Endothelial cell of umbilical vein (primary cell): ENCODE measurements at regions not wholly inside any gene's neighbourhood (a gene's known extent, or its start where the extent isn't known, plus 50 kb on each side); places are given as distances from the start of the nearest gene placed in this dataset.

Experiments used
- BruUV-seq: library from RNA; stranded (reverse); fragments of 400-500 nt; replicated peaks from 2 replicates; lab custom pipeline; 2021; lab: Mats Ljungman, UMichigan
- CTCF ChIA-PET: fragments of 300-600, 350-600 bp; sonication (Branson Sonifier 250); formaldehyde crosslinking; loops from one replicate; lab custom pipeline; 2021; ENCODE audit warnings: antibody characterized with exemption, inconsistent platforms; lab: Charles Lee
- POLR2A ChIA-PET: fragments of 300-600, 350-600 bp; sonication (Branson Sonifier 250); formaldehyde crosslinking; loops from one replicate; lab custom pipeline; 2021; ENCODE audit warnings: antibody characterized with exemption, inconsistent platforms; lab: Charles Lee
- DNase-seq: peaks from one replicate; pipeline ENCODE4 v3.0.0-alpha.2; 2011; ENCODE audit warnings: low read depth, low spot score
- FAIRE-seq: peaks from 2 replicates; lab custom pipeline; 2011; peaks lifted over from hg19 to GRCh38; lab: Jason Lieb, UNC
- H2AFZ ChIP-seq: 2 replicates; pipeline ENCODE4 v1.6.0; 2012; ENCODE audit warnings: low read depth, low read length, control low read depth, inconsistent platforms
- H3K27ac ChIP-seq: 2 replicates; pipeline ENCODE4 v1.5.1; 2011; ENCODE audit warnings: low read depth, mild to moderate bottlenecking, control low read depth, low read length, moderate library complexity; ENCODE audit not compliant: insufficient read depth
- H3K27me3 ChIP-seq, 2 experiments: 2 replicates each; pipeline versions ENCODE4 v1.6.0 to v1.6.1; 2011; ENCODE audit warnings: low read length in 2 of 2, mixed read lengths in 1 of 2; ENCODE audit not compliant: control insufficient read depth in 2 of 2, insufficient read depth in 2 of 2
- H3K36me3 ChIP-seq, 2 experiments: 2 replicates in 1 of 2; 3 replicates in 1 of 2; pipeline ENCODE4 v1.5.1; 2011; ENCODE audit warnings: low read length in 2 of 2, mild to moderate bottlenecking in 1 of 2, moderate library complexity in 1 of 2; ENCODE audit not compliant: control insufficient read depth in 2 of 2, insufficient read depth in 2 of 2; ENCODE audit errors: extremely low read depth in 1 of 2
- H3K4me1 ChIP-seq: 3 replicates; pipeline ENCODE4 v1.5.1; 2011; ENCODE audit warnings: mild to moderate bottlenecking, low read length; ENCODE audit not compliant: control insufficient read depth, insufficient read depth; ENCODE audit errors: extremely low read depth
- H3K4me2 ChIP-seq: 2 replicates; pipeline ENCODE4 v1.6.1; 2011; ENCODE audit warnings: low read length, control low read depth, mixed read lengths; ENCODE audit not compliant: insufficient read depth
- H3K4me3 ChIP-seq, 3 experiments: fragments of 200-600 bp in 1 of 3; sonication (generic), shearing (Covaris generic) in 1 of 3; replicated peaks in 1 of 3; 2 replicates each; pipeline ENCODE4 v1.5.1; 2011 to 2016; ENCODE audit warnings: control low read depth in 3 of 3, low read length in 3 of 3, mild to moderate bottlenecking in 2 of 3, inconsistent platforms in 1 of 3, low read depth in 1 of 3, moderate library complexity in 1 of 3; ENCODE audit not compliant: insufficient read depth in 1 of 3
- H3K79me2 ChIP-seq: 2 replicates; pipeline ENCODE4 v1.6.0; 2012; ENCODE audit warnings: low read length, inconsistent platforms; ENCODE audit not compliant: control insufficient read depth, insufficient read depth
- H3K9ac ChIP-seq: replicated peaks from 2 replicates; pipeline ENCODE3; 2011; ENCODE audit warnings: low read length, control low read depth; ENCODE audit not compliant: insufficient read depth; ENCODE audit errors: extremely low read depth
- H3K9me1 ChIP-seq: replicated peaks from 3 replicates; pipeline ENCODE4 v1.6.0; 2011; ENCODE audit warnings: mild to moderate bottlenecking, low read length; ENCODE audit not compliant: control insufficient read depth, insufficient read depth; ENCODE audit errors: extremely low read depth
- H3K9me3 ChIP-seq: replicated peaks from 2 replicates; pipeline ENCODE4 v1.5.1; 2012; ENCODE audit warnings: low read length, inconsistent platforms; ENCODE audit not compliant: control insufficient read depth, insufficient read depth
- H4K20me1 ChIP-seq: replicated peaks from 2 replicates; pipeline ENCODE3; 2011; ENCODE audit warnings: mild to moderate bottlenecking, low read length; ENCODE audit not compliant: control insufficient read depth, insufficient read depth; ENCODE audit errors: extremely low read depth
- CTCF ChIP-seq, 2 donors: IDR thresholded peaks; 1 replicate in 1 of 2; 2 replicates in 1 of 2; pipeline ENCODE4 v1.5.1; 2011; ENCODE audit warnings: low read length in 2 of 2, mild to moderate bottlenecking in 2 of 2, moderate library complexity in 2 of 2, control low read depth in 1 of 2, inconsistent platforms in 1 of 2, low read depth in 1 of 2; ENCODE audit not compliant: insufficient read depth in 1 of 2; ENCODE audit errors: extremely low read depth in 1 of 2
- EZH2 ChIP-seq: IDR thresholded peaks from 2 replicates; pipeline ENCODE4 v1.6.1; 2012; ENCODE audit warnings: borderline replicate concordance, low read depth, mild to moderate bottlenecking, moderate library complexity, low read length, inconsistent platforms; ENCODE audit not compliant: severe bottlenecking
- FOS ChIP-seq: IDR thresholded peaks from 2 replicates; pipeline ENCODE4 v1.6.1; 2011; ENCODE audit warnings: mild to moderate bottlenecking, low read length, moderate library complexity, borderline replicate concordance; ENCODE audit not compliant: insufficient read depth
- GATA2 ChIP-seq: IDR thresholded peaks from 2 replicates; pipeline ENCODE4 v1.7.0; 2011; ENCODE audit warnings: low read depth, mild to moderate bottlenecking, moderate library complexity, mixed read lengths, low read length; ENCODE audit not compliant: insufficient read length, insufficient read depth
- JUN ChIP-seq: IDR thresholded peaks from 2 replicates; pipeline ENCODE4 v1.6.1; 2011; ENCODE audit warnings: borderline replicate concordance, low read depth; ENCODE audit not compliant: insufficient read length, insufficient read depth
- MYC ChIP-seq: IDR thresholded peaks from one replicate; pipeline ENCODE4 v1.6.1; 2011; ENCODE audit warnings: mild to moderate bottlenecking, low read depth, low read length
- POLR2A ChIP-seq: IDR thresholded peaks from 2 replicates; pipeline ENCODE4 v1.6.1; 2012; ENCODE audit warnings: low read depth, mild to moderate bottlenecking, control low read depth, low read length
- POLR2AphosphoS5 ChIP-seq: IDR thresholded peaks from 2 replicates; pipeline ENCODE4 v1.6.1; 2012; ENCODE audit warnings: low read depth, mild to moderate bottlenecking, control low read depth, low read length, moderate library complexity; ENCODE audit not compliant: insufficient read depth
- dilution Hi-C: fragments of 300-500 bp; cut with MboI; formaldehyde crosslinking; loops from one replicate; pipeline ENCODE4 v1.15.0; 2019; ENCODE audit warnings: low sequenced_read_pairs; ENCODE audit not compliant: extremely low pct_ligation_motif_present
- intact Hi-C: fragments of 100-400 bp; cut with micrococcal nuclease; formaldehyde crosslinking; loops from one replicate; pipeline ENCODE4 v1.10.0; 2022
- TF ChIP-seq, protein P1 (sequence below): IDR thresholded peaks from 2 replicates; pipeline ENCODE4 v1.6.1; 2011; ENCODE audit not compliant: insufficient read depth, insufficient read length

DNA sequence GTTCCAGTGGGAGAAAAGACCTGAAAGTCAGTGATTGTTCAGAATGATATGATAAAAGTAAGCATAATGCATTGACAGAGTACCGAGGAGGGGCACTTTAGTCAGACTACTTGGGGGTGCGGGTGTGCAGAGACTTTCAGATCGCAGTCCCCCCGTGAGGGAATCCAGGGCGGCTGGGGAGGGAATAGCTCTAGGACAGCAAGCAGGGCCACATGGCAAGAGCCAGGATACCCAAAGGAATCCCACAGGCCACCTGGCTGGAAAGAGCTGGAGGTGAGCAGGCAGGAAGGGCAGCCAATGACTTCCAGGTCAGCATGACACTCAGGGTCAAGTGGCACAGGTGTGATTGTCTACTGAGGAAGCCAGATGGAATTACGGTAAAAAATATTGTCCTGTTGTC is 157.5 kb downstream of the CYP26B1 start:
- Histone ChIP-seq H3K9me3 (no peaks in the 10 kb centered on the region), H3K4me3 (no peak overlapping the region), H3K9me1 (no peaks in the 10 kb centered on the region), H3K79me2 (no peaks in the 10 kb centered on the region), H3K36me3 (no peaks in the 10 kb centered on the region), H3K4me1 (no peaks in the 10 kb centered on the region), H3K27me3 (peaks cover 5 to 29% of the 10 kb centered on the region in 2 experiments), H3K9ac (no peak overlapping the region), H3K4me2 (no peak overlapping the region), H2AFZ (no peak overlapping the region), H3K27ac (no peak overlapping the region), H4K20me1 (no peaks in the 10 kb centered on the region)
- no peak for TF ChIP-seq POLR2AphosphoS5
- TF ChIP-seq EZH2 = no peak
- TF ChIP-seq GATA2 = no peak
- TF ChIP-seq, protein P1, sequence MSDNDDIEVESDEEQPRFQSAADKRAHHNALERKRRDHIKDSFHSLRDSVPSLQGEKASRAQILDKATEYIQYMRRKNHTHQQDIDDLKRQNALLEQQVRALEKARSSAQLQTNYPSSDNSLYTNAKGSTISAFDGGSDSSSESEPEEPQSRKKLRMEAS = no peak
- no peak for TF ChIP-seq POLR2A
- TF ChIP-seq MYC = no peak
- no peak for TF ChIP-seq FOS
- no peak for TF ChIP-seq CTCF (IDR thresholded peaks at IDR 0.05; ENCODE audit: extremely low read depth in 1 of 2, insufficient read depth in 1 of 2, low read depth in 1 of 2, low read length in 2 of 2)
- TF ChIP-seq JUN = no peak
- dilution Hi-C loops = no loop called here
- FAIRE-seq (no peak), DNase-seq (no peak)
- ChIA-PET CTCF (no interaction called here), POLR2A (no interaction called here)
- BruUV-seq = no TSS peak
- intact Hi-C loops = no loop called here
